HG02588 (cell line): ENCODE measurements at regions not wholly inside any gene's neighbourhood (a gene's known extent, or its start where the extent isn't known, plus 50 kb on each side); places are given as distances from the start of the nearest gene placed in this dataset.
"Not testable (repeated sequence)": the region's sequence is repeated elsewhere in the genome, so short reads cannot be mapped to it uniquely, and the experiment has no call there.

Source experiments
- ATAC-seq: cut with Tn5 transposase; IDR thresholded peaks from one replicate; pipeline ENCODE4 v1.9.1; 2021; ENCODE audit warnings: mild to moderate bottlenecking, moderate library complexity; ENCODE audit not compliant: unreplicated experiment

DNA sequence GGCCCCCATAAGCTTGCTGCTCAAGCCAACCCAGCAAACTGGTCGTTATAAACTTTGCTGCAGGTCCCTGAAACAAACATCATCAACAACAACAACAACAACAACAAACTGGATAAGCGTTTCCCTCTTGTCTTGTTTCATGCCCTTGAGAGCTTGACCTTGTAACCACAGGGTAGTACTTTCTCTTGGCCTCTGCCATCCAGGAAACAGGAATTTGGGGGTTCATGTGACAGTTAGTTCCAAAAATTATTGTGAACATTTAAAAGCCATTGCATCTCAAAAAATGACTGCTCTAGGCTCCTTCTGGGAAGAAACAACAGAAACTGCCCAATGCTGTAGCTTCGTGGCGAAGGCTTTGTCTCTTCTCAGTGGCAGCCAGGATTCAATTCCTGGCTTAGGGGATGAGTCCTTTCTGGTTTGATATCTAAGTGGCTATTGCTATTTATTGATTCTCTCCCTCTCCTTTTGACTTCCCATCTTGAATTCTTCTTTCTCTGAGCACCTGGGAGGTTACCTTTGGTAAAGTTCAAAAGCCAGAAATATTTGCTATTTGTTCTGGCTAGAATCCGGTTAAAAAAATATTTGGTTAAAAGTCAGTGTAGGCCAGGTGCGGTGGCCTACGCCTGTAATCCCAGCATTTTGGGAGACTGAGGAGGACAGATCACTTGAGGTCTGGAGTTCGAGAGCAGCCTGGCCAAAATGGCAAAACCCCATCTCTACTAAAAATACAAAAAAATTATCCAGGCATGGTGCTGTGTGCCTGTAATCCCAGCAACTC is 52.0 kb upstream of the CPM start:
- no peak for ATAC-seq

- ATAC-seq: not testable (repeated sequence)
These were observed 64.6 kb upstream of the CPM start for GRCh38 chr12:68997526-68997925.

GRCh38 chr12:68998041-68998440 is 65.1 kb upstream of the CPM start:
- ATAC-seq: no peak

DNA sequence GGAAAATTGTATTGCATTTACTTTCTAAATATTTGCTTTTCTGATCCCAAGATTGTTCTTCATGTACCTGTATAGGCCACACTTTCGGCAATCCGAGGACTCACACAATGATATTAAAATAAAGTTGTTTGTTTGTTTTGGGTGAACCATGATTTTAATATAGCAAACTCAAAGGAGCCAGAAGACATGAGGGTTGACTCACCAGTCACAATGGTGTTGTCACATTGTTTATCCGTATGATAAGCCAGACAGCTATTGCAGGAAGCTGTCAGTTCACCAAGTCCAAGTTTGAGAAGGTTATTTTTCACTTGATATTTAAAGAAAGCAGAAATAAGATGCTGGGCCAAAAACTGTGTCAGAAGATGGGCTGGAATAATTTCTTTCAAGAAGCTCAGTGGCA is 67.1 kb upstream of the CPM start:
- no peak for ATAC-seq

GRCh38 chr12:69000540-69001243 is 67.7 kb upstream of the CPM start:
- no peak for ATAC-seq

GRCh38 chr12:69001251-69001650 is 68.3 kb upstream of the CPM start:
- ATAC-seq: no peak

GRCh38 chr12:69002969-69003368 is 70.0 kb upstream of the CPM start:
- ATAC-seq: no peak

DNA sequence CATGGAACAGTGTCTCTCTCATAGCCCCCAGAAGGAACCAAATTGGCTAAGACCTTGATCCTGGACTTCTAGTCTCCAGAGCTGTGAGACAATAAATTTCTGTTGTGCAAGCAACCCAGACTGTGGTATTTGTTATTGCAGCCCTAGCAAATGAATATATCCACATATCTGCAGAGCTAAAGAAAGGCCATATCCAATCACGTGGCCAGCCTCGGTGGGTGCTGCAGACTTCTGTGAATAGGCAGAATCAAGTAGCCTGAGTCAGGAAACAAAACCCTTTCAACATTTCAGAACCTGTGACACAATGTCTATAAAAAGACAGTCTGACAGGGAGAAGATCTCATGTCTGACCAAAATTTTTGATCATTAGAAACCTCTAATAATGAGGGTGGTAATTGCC is 71.0 kb upstream of the CPM start:
- no peak for ATAC-seq

GRCh38 chr12:69007101-69007854 is 74.3 kb upstream of the CPM start:
- ATAC-seq: no peak

GRCh38 chr12:69007855-69008351 is 74.9 kb upstream of the CPM start:
- no peak for ATAC-seq

DNA sequence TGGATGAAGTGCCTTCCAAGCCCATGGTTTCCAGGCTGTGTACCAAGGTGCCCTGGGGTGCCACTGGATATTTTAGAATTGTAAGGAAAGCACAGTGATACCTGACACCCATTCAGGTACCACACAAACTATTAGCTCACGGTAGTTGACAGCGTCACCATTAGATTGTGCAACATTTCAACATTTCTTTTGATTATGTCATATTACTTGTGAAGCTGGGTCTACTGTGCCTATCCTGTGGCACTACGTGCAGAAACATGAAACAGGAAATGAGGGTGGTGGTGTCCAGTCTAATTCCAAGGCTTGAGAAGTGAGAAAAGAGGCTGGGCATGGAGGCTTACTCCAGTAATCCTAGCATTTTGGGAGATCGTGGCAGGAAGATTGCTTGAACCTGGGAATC is 75.5 kb upstream of the CPM start:
- no peak for ATAC-seq

DNA sequence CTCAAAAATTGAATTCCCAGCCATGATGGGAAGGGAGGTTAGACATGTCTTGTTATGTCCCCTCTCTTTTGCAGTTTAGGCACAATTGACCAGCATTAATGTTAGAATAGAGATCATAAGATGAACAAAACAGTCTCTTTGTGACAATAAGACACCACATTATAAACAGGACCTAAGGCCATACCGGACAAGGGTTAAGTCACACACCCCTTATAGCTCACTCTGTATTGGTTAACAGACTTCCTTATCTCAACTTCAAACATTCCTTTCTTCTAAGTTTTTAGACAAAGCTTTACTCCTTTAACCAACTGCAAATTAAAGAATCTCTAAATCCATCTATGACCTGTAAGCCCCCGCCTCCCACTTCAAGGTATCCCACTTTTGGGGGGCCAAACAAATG is 81.1 kb upstream of the CPM start:
- no peak for ATAC-seq

- no peak for ATAC-seq
These were observed 82.0 kb upstream of the CPM start for GRCh38 chr12:69015017-69015416.

DNA sequence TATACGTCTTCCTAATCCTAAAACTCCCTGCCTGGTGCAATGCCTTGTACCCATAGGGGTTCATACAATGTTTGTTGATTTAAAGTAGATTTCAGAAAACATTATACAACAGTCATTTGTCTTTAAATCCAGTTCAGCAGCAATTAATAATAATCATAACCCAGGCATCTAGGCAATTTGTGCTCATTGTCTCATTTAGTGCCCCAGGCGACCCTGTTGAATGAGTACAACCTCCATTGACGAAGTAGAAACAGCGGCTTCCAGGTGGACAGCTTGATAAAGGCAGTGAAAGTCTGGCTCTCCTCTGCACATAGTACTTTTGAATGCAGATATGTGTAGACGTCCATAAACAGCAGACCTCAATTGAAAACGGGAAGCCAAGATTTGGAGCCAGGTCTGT is 82.9 kb upstream of the CPM start:
- no peak for ATAC-seq

GRCh38 chr12:69019082-69019481 is 86.1 kb upstream of the CPM start:
- ATAC-seq: no peak

- no peak for ATAC-seq
These were observed 86.9 kb upstream of the CPM start for GRCh38 chr12:69019910-69020309.

DNA sequence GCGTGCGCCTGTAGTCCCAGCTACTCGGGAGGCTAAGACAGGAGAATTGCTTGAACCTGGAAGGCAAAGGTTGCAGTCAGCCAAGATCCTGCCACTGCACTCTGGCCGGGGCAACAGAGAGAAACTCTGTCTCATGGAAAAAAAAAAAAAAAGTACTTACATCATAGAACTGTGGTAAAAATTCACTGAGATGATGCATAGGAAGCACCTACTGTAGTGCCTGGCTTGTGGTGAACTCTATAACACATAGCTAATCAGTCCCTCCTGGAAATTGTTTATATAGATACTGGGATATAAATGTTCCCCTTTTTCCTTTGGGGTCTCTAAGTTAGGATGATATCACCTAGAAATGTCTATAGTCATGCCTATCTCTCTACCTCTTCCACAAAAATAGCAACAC is 89.7 kb upstream of the CPM start:
- ATAC-seq: no peak

GRCh38 chr12:69023840-69024239 is 90.9 kb upstream of the CPM start:
- no peak for ATAC-seq

GRCh38 chr12:69024413-69024812 is 91.4 kb upstream of the CPM start:
- ATAC-seq: no peak

GRCh38 chr12:69024907-69025306 is 91.9 kb upstream of the CPM start:
- ATAC-seq: no peak

DNA sequence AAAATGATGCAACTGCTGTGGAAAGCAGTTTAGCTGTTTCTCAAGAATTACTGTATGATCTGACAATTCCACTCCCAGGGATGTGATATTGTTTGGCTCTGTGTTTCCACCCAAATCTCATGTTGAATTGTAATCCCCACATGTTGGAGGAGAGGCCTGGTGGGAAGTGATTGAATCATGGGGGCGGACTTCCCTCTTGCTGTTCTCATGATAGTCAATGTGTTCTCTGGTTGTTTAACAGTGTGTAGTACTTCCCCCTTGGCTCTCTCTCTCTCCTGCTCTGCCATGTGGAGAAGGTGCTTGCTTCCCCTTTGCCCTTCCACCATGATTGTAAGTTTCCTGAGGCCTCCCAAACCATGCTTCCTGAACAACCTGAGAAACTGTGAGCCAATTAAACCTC is 93.4 kb upstream of the CPM start:
- ATAC-seq: no peak

DNA sequence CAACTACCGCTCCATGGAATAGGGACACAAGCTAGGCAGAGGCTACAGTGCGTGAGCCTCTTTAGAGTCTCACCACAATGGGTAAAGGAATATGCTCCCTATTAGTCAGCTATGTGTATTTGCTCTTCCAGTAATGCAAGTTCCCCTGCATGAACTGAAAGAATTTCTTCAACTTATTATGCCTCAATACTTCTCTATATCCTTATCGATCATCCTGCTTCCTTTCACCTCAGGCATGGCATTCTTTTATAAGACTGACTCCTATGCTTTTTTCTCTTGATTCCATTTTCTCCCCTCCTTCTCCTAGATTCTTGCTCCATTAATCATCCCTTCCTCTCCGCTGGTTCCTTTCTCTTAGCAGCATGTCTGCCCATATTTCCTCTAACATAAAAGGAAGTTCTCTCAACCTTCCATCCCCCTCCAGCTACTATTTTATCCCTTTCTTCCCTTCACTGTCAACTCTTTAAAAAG is 94.5 kb upstream of the CPM start:
- no peak for ATAC-seq
